ENCODE measurements at regions not wholly inside any gene's neighbourhood (a gene's known extent, or its start where the extent isn't known, plus 50 kb on each side); places are given as distances from the start of the nearest gene placed in this dataset.

GRCh38 chr16:59510008-59510424 is 775.9 kb upstream of the GOT2 start:
- intact Hi-C loops (cut with micrococcal nuclease; ENCODE audit: unreplicated experiment): no loop called here
- in situ Hi-C loops (cut with MboI): no loop called here
- no peak for ATAC-seq

More at GRCh38 chr16:59510008-59510424, 775.9 kb upstream of the GOT2 start:
- H3K4me3 ChIP-seq: no peak overlapping the region
- no peak overlapping the region for H2AFZ ChIP-seq (ENCODE audit: control insufficient read depth, low read depth, low read length)
- no peak overlapping the region for H3K9ac ChIP-seq (ENCODE audit: control insufficient read depth, insufficient read depth, low read length)
- 15% methylated on average over 3 of the region's 3 CpGs for WGBS (ENCODE audit: insufficient coverage, insufficient replicate concordance, low lambda C conversion rate, missing lambda C conversion rate)
- H3K27me3 ChIP-seq (replicated peaks in 1 of 2; ENCODE audit: control insufficient read depth in 2 of 2, insufficient read depth in 2 of 2, low read length in 1 of 2): no peaks in the 10 kb centered on the region
- DNase-seq (ENCODE audit: low read depth, low spot score) (no peak), FAIRE-seq (no peak)
- no peak overlapping the region for H3K4me2 ChIP-seq (ENCODE audit: control insufficient read depth, insufficient read depth)
- no peaks in the 10 kb centered on the region for H3K79me2 ChIP-seq (ENCODE audit: control insufficient read depth, insufficient read depth, low read length)
- H3K27ac ChIP-seq (ENCODE audit: control insufficient read depth, insufficient read depth): no peak overlapping the region
- no peaks in the 10 kb centered on the region for H3K36me3 ChIP-seq (ENCODE audit: control insufficient read depth in 2 of 2, insufficient read depth in 2 of 2, low read length in 1 of 2)
- SMC1A ChIA-PET (ENCODE audit: uncharacterized antibody, unreplicated experiment): no interaction called here
- H3K4me1 ChIP-seq (ENCODE audit: control insufficient read depth, insufficient read depth, low read length): no peaks in the 10 kb centered on the region
- TF ChIP-seq TCF7 (IDR thresholded peaks at IDR 0.05; ENCODE audit: borderline replicate concordance) (no peak), ZZZ3 (IDR thresholded peaks at IDR 0.05; ENCODE audit: control insufficient read depth, insufficient read length, low read depth) (no peak), JUND (IDR thresholded peaks at IDR 0.05; ENCODE audit: low read depth, low read length) (no peak), PAX5 (IDR thresholded peaks at IDR 0.05; ENCODE audit: borderline replicate concordance, low read depth, low read length) (no peak), MYB (IDR thresholded peaks at IDR 0.05; ENCODE audit: borderline replicate concordance, low read depth, low read length) (no peak), TAF1 (IDR thresholded peaks at IDR 0.05; ENCODE audit: borderline replicate concordance, low read depth, low read length) (no peak), EED (IDR thresholded peaks at IDR 0.05; ENCODE audit: low read depth) (no peak), RCOR1 (conservative IDR thresholded peaks at IDR 0.05; ENCODE audit: low read depth, low read length) (no peak), REST (IDR thresholded peaks at IDR 0.05; ENCODE audit: low read depth, low read length) (no peak), GATAD2B (conservative IDR thresholded peaks at IDR 0.05; ENCODE audit: low read depth) (no peak)
- POLR2A ChIA-PET: no interaction called here
- no peaks in the 10 kb centered on the region for H3K9me3 ChIP-seq (replicated peaks; ENCODE audit: control insufficient read depth, insufficient read depth, low read length)
- RAD21 ChIA-PET (ENCODE audit: unreplicated experiment): no interaction called here
- CTCF ChIA-PET: no interaction called here
- BruUV-seq (replicated peaks): no TSS peak
- H4K20me1 ChIP-seq (ENCODE audit: control insufficient read depth, insufficient read depth): no peaks in the 10 kb centered on the region
